ENCODE measurements at regions not wholly inside any gene's neighbourhood (a gene's known extent, or its start where the extent isn't known, plus 50 kb on each side); places are given as distances from the start of the nearest gene placed in this dataset.
A peak's percentile ranks its signal among the peaks of the same experiment; 100 is the strongest.

DNA sequence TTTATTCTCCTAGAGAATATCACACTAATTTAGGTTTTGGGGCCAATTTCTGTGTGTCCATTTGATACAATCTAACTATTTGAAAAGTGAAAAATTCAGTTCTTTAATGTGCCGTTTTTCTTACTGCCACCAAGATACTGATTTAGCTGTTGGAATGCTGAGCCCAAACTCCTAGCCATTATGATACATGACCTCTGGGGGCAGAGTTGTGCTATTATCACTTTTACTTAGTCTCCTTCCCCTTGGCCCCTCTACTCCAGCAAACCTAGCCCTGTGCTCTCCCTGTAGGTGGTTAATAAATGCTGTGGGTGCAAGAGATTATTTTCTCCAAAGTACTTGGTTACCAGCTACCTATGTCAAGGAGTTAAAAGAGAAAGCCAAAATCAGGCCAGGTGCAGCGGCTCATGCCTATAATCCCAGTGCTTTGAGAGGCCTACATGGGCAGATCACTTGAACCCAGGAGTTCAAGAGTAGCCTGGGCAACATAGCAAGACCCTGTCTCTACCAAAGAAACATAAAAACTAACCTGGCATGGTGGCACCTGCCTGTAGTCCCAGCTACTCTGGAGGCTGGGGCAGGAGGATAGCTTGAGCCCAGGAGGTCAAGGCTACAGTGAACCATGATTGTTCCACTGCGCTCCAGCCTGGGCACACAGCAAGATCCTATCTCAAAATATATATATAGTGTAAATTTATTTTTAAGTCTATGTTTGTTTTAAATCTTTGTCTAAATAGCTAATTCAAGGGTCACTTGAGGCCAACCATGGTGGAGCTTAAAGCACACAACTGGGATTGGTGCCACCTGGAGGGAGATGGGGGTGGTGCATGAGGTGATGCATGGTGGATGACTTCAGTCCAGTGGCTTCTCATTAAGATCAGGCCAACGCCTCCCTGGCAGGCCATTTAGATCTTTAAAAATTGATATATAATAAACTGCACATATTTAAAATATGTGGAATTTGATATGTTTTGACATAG, 193.2 kb upstream of the PLET1 start:
- no TSS peak for BruUV-seq (replicated peaks)
- ChIA-PET CTCF (interaction anchor here (0.7 to 1.0 kb wide), 4 partner anchors 8 to 239 kb away, joined by 3 to 4 read pairs (median 3); no protein-coding TSS in a partner anchor), POLR2A (ENCODE audit: unreplicated experiment) (no interaction called here)
- Histone ChIP-seq H3K9me3 (ENCODE audit: control insufficient read depth, insufficient read depth, low read length) (no peaks in the 10 kb centered on the region), H3K4me3 (ENCODE audit: insufficient read depth, low read depth, low read length) (no peak overlapping the region), H2BK120ac (ENCODE audit: low read depth, low read length) (no peak overlapping the region), H3K27ac (ENCODE audit: insufficient read depth, low read length) (no peak overlapping the region), H3K18ac (ENCODE audit: low read depth, low read length) (no peak overlapping the region), H2BK20ac (ENCODE audit: low read depth, low read length) (no peak overlapping the region), H4K91ac (ENCODE audit: insufficient read depth, low read depth, low read length) (no peak overlapping the region), H4K20me1 (ENCODE audit: insufficient read depth, low read length) (no peaks in the 10 kb centered on the region), H3K79me1 (ENCODE audit: low read depth in 1 of 2, low read length in 2 of 2) (no peaks in the 10 kb centered on the region), H3K4ac (ENCODE audit: low read depth, low read length) (no peak overlapping the region), H3K27me3 (ENCODE audit: control insufficient read depth, insufficient read depth, low read length) (0 out of 2 replicates have a peak, but pooled peaks cover under 1% of the 10 kb centered on the region), H2AK5ac (ENCODE audit: low read depth, low read length) (no peak overlapping the region), H3K36me3 (ENCODE audit: control insufficient read depth, insufficient read depth, low read length) (no peaks in the 10 kb centered on the region), H3K9ac (ENCODE audit: low read depth, low read length) (no peak overlapping the region), H3K4me2 (ENCODE audit: low read depth, low read length) (no peak overlapping the region), H3K9me1 (ENCODE audit: insufficient read depth, low read length) (no peaks in the 10 kb centered on the region), H2AFZ (replicated peaks; ENCODE audit: low read length, poor library complexity) (no peak overlapping the region), H3K56ac (ENCODE audit: extremely low read depth, insufficient read depth, low read length) (no peak overlapping the region), H4K5ac (ENCODE audit: low read depth, low read length) (no peak overlapping the region), H3K4me1 (ENCODE audit: control insufficient read depth, insufficient read depth, low read length) (no peaks in the 10 kb centered on the region), H2BK15ac (ENCODE audit: low read depth, low read length) (no peak overlapping the region), H2BK5ac (ENCODE audit: low read depth, low read length, poor library complexity, severe bottlenecking) (no peak overlapping the region), H2AK9ac (replicated peaks; ENCODE audit: low read depth, low read length, poor library complexity) (no peak overlapping the region), H3K23ac (ENCODE audit: low read depth, low read length) (no peak overlapping the region), H4K8ac (ENCODE audit: low read depth in 2 of 2, low read length in 2 of 2) (no peak overlapping the region), H3K14ac (replicated peaks; ENCODE audit: low read depth, low read length) (no peak overlapping the region)
- DNase-seq (peak; percentile 12), ATAC-seq (ENCODE audit: low read depth) (no peak)
- intact Hi-C loops (cut with micrococcal nuclease) (loop anchor here (5.0 kb wide), 1 partner anchor 162 kb away; no protein-coding TSS in a partner anchor), in situ Hi-C loops (cut with MboI; ENCODE audit: low sequenced_read_pairs) (no loop called here), dilution Hi-C loops (cut with HindIII; ENCODE audit: low sequenced_read_pairs, unreplicated experiment) (no loop called here)
- no peak for TF ChIP-seq FOS (IDR thresholded peaks at IDR 0.05; ENCODE audit: low read depth, low read length)
- no peak for TF ChIP-seq MAZ (IDR thresholded peaks at IDR 0.05; ENCODE audit: borderline replicate concordance, low read depth, low read length)
- peak; percentile 42 for TF ChIP-seq RAD21 (IDR thresholded peaks at IDR 0.05; ENCODE audit: low read length)
- TF ChIP-seq SMC3 (IDR thresholded peaks at IDR 0.05; ENCODE audit: low read depth, low read length): peak; percentile 33
- TF ChIP-seq, protein P1, sequence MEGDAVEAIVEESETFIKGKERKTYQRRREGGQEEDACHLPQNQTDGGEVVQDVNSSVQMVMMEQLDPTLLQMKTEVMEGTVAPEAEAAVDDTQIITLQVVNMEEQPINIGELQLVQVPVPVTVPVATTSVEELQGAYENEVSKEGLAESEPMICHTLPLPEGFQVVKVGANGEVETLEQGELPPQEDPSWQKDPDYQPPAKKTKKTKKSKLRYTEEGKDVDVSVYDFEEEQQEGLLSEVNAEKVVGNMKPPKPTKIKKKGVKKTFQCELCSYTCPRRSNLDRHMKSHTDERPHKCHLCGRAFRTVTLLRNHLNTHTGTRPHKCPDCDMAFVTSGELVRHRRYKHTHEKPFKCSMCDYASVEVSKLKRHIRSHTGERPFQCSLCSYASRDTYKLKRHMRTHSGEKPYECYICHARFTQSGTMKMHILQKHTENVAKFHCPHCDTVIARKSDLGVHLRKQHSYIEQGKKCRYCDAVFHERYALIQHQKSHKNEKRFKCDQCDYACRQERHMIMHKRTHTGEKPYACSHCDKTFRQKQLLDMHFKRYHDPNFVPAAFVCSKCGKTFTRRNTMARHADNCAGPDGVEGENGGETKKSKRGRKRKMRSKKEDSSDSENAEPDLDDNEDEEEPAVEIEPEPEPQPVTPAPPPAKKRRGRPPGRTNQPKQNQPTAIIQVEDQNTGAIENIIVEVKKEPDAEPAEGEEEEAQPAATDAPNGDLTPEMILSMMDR (conservative IDR thresholded peaks at IDR 0.05; ENCODE audit: low read depth, low read length): peak; percentile 33; the same call in 1 of the 2 replicates
- TF ChIP-seq BHLHE40 (IDR thresholded peaks at IDR 0.05; ENCODE audit: low read depth, low read length): no peak
- WGBS, 2 experiments (ENCODE audit: extremely low coverage in 2 of 2, insufficient read length in 1 of 2): no CpG with 5 or more reads among the region's 4 CpGs
